Erythroblast (primary cell): ENCODE measurements at regions not wholly inside any gene's neighbourhood (a gene's known extent, or its start where the extent isn't known, plus 50 kb on each side); places are given as distances from the start of the nearest gene placed in this dataset.
"Not testable (repeated sequence)": the region's sequence is repeated elsewhere in the genome, so short reads cannot be mapped to it uniquely, and the experiment has no call there.

ENCODE experiments used
- DNase-seq, 2 experiments: peaks; one replicate each; lab custom pipeline; 2025; lab: John Stamatoyannopoulos, UW
- GATA1 ChIP-seq: IDR thresholded peaks from 2 replicates; pipeline ENCODE4 v1.6.1; 2011; ENCODE audit warnings: low read depth, mild to moderate bottlenecking, control low read depth, low read length, moderate library complexity
- POLR2A ChIP-seq: IDR thresholded peaks from 2 replicates; pipeline ENCODE4 v1.6.1; 2011; ENCODE audit warnings: mild to moderate bottlenecking, low read length

DNA sequence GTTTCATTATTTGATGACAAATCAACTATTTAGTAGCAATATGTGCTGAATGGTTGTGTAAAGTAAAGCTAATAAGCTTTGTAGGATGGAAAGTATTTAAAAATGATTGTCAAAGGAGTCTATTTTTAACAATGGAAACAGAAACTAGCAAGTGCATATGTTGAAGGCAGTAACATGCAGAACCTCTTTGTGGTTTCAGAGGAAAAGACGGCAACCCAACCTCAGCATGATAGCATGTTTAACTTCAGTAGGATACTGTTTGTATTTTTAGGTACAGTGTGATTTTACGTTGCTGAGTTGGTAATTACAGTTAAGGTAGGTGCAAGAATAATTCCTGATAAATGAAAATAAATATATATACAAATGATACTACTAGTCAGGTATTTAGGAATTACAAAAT, 545.4 kb downstream of the CDY1 start:
- DNase-seq, result not testable (repeated sequence)

DNA sequence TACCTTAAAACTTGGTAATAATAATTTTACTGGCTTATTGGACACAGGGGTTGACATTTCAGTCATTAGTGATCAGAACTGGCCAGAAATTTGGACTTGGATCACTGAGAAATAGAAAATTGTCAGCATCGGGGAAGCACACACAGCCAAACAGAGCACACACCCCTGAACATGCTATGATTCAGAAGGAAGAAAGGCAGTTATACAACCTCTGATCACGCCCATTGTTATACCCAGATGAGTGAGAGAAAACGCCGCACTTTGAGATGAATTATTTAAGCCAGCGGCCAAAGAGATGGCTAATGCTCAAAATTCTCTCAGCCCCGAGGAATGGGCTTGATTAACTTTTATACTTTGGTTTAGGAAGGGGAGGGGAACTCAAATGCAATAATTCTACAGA, 557.4 kb downstream of the CDY1 start:
- not testable (repeated sequence) for DNase-seq

DNA sequence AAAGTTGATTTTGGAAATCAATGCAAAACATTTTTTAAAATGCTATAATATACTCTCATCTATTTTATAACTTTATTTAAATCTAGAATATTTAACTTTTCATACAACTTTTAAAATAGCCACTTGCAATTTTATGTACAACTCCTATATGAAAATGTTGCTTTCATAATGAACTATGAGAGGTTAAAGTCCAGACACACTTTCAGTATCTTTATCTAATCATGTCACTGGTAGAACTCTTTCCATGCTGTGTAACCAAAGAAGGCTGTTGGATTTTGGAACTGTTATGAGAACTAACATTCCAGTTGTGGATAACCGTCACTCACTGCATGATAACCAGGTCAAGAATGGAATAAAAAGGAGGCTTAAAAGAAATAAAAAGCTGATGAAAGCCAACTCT, 603.1 kb downstream of the CDY1 start:
- not testable (repeated sequence) for DNase-seq

DNA sequence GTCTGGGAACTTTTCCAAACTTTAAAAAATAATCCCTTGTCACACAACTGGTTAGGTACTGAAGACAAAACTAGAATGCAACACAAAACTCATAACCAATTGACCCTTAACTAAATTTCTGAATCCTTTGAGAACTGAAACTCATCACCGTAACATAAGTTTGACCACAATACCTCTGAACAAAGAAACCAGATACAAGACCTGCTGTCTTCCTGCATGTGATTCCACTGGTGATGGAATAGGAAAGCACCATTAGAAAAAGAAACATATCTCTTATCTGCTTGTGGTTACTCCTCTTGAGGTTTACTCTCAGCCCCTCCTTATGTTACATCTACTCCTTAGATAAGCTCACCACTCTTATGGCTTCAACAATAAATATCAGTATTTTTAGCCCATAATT, 603.6 kb downstream of the CDY1 start:
- DNase-seq, result not testable (repeated sequence)

DNA sequence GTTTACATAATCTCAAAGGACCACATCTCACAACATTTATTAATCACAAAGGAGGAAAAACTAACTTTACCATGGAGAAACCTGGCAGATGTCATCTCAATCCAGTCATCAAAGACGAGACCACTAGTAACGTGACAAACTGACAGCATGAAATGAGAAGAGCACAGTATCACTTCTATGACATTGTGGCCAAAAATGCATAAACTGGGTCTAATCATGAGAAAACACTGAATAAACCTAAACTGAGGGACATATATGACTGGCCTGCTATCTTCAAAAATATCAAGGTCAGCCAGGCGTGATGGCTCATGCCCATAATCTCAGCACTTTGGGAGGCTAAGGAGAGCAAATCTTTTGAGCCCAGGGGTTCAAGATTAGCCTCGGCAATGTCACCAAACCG, 619.0 kb downstream of the CDY1 start:
- DNase-seq, result not testable (repeated sequence)

DNA sequence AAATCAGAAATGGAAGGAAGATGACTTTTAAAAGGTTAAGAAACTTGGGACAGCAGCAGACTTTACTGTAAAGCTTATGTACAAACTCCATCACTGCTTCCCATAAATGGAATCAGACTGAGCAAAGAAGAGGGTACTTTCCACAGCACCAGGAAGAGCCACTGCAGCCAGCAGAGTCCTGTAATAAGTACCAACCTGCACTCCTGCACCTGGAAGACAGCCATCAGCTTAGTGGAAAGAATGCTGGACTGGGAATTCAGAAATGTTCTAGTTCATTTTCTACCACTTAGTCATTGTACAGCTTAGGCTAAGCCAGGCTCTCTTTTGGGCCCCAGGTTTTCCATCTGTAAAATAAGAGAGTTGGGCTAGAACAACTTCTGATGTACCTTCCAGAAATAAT, 632.3 kb downstream of the CDY1 start:
- not testable (repeated sequence) for DNase-seq

DNA sequence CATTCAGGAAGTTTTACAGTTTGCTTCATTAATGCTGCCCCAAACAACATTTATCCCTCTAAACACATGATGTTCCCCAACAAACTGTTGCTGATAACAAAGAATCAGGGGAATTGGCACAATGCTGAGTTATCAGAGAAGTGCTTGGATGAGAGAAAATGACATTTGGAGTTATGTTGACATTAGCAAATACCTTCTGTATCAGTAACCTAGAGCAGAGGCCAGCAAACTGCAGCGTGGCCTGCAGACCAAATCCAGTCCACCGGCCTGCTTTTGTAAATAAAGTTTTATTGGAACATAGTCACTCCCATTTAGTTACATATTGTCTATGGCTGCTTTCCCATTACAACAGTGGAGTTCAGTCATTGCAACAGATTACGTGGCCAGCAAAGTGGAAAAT, 643.5 kb downstream of the CDY1 start:
- not testable (repeated sequence) for DNase-seq

DNA sequence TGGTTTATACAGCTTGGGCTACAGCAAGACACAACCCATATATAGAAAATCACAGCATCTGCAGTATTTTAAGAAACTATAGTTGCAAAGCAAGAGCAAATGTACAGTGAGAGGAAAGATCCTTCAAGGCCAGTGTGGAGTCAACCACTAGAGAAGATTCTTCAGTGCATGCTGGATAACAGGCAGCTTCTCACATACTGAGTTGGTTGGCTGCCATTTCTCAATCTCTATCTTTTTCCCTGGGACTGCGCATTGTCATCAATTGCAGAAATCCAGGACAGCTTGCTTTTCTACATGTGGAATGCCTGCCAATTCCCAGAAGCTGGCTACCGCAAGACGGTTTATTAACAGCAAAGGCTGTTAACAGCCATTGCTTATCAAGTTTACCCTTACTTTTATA, 646.5 kb downstream of the CDY1 start:
- not testable (repeated sequence) for DNase-seq

DNA sequence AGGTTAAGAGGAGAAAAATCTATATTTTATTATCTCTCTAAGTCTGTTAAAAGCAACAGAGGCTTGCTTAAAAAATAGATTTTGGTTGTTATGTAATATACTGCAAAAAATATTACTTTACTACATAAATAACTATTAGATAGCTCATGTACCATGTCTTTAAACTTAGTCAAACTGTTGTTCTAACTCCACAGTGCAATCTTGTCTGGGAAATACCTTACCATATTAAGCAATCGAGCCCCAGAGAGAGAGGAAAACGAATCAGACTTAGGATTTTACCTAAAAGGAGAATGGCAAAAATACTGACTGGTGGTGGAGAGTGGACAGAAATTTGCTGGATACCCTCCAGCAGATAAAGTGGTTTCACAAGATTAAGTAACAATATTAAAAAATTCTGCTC, 647.0 kb downstream of the CDY1 start:
- not testable (repeated sequence) for DNase-seq

DNA sequence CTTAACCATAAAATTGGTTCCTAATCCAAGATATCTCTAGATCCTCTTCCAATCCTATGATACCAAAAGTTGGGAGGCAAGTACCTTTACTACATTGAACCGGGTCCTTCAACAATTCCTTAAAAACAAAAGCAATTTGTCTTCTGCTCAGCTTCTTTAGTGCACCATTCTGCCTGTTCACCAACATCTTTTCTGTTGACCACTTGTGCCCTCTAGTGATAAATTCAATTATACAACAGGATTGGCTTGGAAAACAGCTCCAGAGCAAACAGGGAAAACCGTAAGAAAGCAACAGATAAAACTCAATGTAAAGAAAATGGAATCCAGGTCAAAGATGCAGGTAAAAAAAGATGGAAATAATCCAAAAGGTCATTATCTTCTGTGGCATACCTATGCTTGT, 651.2 kb downstream of the CDY1 start:
- DNase-seq, result not testable (repeated sequence)

DNA sequence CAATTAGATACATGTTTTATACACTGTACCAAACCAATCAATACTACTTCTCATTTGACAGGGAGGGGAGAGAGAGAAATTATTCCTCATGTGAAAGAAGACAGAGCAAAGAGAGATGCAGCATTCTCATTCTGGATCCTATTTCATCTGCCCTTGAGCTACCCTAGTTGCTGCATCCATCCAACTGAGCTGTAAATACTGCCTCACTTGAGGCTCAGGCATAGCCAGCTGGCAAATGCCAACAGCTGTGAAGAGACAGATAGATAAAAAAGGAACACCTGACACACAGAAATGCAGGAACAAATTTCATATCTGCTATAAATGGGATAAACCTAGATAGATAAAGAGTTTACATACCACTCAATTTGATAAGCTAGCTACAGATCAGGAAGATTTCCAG, 684.1 kb downstream of the CDY1 start:
- DNase-seq, result not testable (repeated sequence)

DNA sequence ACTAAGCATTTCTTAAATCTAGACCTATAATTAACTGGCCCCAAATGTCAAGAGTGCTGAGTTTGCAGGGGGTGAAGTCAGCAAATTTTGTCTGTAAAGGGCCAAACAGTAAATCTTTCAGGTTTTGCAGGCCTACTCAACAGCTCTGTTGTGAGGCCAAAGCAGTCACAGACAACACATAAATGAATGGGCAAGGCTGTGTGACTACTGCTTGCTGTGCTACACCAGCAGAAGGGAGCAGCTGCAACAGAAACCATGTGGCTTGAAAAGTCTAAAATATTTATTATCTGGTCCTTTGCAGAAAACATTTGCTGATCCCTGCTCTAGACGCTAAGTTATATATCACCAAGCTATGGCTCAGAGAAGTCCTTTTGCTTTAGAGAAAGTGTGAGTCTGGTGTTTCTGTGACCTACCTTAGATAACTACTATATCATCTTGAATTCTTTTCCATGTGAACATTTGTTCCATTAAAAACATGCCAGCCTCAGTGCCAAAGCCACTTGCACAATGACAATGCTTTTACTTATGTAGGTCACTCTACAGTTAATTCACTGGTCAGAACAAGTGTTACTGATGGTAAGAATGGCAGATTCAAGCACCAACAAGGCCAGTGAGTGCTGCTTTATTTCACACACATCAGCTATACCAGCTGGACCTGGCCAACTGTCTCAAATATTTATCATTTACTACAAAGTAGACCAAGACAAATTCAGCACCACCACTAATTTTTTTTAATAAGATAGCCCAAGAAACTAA, 684.9 kb downstream of the CDY1 start:
- not testable (repeated sequence) for DNase-seq

DNA sequence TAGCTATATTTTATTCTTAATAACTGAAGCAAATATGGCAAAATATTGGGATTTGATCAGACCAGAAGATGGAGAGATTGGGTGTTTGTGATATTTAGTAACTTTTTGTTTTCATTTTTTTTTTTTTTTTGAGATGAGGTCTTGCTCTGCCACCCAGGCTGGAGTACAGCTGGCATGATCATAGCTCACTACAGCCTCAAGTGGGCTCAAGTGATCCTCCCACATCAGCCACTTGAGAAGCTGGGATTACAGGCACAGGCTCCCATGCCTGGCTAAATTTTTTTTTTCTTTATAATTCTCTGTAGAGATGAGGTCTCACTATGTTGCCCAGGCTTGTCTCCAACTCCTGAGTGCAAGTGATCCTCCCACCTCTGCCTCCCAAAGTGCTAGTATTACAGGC, 686.4 kb downstream of the CDY1 start:
- not testable (repeated sequence) for DNase-seq

DNA sequence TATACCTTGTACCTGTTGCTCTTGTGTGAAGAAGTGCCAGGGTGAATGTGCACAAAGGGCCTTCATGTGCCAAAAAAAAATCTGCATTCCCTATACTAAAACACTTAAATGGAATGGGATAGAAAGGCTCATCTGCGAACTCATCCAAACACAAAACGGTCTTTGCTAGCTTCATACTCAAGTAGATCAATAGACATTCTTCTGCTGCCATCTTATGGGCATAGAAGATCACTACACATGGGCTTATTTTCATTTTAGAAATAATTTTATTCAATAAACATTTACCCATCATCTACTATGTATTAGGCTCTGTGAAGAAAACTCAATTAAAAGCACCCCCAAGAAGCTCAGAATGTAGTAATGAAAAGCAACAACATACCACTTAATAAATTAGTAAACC, 693.1 kb downstream of the CDY1 start:
- peak; percentile 36 to 52 for DNase-seq

DNA sequence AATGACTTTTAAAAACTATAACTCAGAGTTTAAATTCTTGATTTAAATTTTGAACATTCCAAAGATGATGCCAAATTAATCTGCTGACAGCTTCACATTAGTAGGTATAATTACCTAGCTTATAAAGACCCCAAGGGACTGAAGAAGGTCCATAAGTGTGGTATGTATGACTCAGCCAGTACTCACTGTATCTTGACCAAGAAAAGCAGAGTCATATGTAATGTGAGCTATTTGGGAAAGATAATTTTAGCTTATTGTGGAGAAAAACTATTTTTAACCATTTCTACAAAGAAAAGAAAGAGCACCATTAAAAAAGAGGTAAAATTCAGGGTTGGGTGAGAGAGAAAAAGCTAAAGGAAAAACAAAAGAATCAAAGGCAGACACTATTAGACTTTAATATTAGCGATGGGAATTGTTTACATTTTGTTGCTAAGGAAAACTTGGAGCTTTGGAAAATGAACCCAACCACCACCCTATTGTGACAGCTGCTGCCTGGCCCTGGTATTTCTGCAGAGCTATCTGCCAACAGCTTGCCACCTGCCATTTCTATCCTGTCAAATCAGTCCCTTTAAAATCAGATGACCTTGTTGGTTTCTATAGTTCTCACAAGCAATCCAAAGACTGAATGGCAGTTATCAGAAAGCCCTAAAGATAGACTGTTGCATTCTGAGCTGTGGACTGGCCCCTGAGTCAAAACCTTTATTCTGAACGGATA, 697.7 kb downstream of the CDY1 start:
- DNase-seq, result not testable (repeated sequence)

DNA sequence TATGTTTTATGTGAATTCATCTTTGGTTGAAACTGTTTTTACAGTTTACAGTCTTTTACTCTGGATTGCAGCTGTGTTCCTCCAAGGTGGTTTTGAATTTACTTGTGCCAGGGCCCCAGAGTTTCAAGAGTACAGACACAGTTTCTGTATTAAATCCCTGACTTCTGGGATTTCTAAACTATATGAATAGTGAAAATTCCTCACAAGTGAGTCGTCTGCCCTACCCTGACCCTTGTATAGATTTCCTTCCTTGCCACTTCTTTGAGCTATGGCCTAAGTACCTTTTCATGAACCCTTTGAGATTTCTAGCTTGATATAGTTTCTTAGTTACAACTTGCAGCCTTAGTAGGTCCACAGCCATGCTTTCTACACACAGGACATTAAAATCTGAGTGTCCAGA, 700.8 kb downstream of the CDY1 start:
- DNase-seq, result not testable (repeated sequence)

DNA sequence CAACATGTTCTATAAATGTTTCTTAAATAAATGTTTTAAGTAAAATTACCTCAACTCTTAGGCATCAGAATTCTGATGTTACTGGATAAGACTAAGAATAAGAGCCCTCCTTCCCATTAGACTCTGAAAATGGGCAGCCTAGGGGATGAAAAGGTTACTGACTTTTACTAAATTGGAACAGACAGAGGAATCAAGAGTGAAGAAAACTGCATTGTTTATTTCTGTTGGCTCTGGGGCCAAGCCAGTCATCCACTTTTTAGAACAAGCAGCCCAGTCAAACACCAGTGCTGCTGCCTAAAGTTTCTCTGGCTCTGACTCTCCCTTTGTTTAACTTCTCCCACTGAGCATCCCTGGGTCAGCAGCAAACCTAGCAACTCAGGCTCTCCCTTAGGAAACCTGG, 731.0 kb downstream of the CDY1 start:
- DNase-seq, result not testable (repeated sequence)

DNA sequence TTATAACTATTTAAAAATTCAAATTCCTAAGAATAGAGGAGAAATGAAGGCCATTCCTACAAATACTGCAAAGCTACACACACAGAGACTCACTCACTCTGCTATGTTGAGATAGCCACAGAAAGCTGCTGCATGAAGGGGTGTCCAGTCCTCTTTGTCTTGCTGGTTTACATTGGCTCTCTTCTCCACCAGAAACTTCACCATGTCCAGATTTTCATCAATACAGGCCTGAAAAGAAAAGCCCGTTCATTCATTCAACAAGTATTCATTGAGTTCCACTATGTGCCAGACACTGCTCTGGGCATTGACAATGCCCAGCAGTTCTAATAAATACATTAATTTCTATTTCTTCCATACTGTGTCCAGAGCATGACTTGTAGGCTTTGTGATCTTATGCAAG, 732.3 kb downstream of the CDY1 start:
- TF ChIP-seq POLR2A (no peak), GATA1 (no peak)
- no peak for DNase-seq

DNA sequence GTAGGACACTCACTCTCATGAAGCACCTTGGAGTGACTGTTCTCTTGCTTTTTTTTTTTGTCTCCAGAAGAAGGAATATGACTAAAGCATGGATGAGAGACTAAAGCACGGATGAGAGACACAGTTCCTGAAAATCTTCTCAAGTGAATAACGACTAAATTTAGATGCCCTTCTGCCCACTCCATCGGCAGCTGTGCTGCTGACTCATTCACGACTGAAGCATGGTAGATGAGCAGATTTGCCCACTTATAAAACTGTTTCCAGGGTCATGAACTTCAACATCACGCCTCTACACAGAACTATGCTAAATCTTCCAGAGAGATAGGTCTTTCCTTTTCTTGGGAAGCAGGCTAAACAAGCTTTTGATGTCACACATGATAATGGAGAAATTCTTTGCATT, 738.0 kb downstream of the CDY1 start:
- DNase-seq, result not testable (repeated sequence)

DNA sequence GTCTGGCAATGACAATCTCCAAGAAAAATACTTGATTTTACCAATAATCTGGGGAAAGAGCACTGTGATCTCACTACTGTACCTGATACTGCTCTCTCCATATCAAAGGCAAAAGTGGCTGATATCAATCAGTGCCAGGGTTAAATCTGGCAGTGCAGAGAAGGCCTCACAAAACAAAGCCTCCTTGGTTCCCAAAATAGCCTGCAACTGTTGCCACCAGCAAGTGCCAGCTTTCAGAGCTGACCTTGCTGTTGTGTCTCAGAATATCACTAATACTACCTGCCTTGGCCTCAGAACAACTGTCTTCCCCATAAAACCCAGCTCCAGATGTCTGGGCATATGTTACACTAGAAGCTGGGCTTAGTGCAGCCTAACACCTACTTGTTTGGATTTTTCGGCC, 738.6 kb downstream of the CDY1 start:
- DNase-seq, result not testable (repeated sequence)

DNA sequence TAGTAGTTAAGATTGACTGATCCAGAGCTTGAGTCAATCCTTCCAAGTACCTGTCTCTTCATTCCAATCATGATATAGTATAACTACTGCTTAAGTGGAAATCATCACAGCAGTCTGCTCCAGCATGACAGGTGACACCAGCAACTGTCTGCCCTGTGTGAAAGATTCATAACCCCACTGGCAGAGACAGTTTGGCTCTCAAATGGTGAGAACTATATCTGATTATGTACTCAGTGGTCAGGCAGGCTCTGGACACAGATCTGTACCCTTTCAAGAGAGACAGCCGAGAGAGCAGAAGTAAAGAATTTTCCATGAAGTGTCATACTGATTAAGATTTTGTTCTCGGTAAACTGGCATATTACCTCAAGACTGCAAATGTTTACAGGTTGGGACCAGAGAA, 741.5 kb downstream of the CDY1 start:
- not testable (repeated sequence) for DNase-seq

DNA sequence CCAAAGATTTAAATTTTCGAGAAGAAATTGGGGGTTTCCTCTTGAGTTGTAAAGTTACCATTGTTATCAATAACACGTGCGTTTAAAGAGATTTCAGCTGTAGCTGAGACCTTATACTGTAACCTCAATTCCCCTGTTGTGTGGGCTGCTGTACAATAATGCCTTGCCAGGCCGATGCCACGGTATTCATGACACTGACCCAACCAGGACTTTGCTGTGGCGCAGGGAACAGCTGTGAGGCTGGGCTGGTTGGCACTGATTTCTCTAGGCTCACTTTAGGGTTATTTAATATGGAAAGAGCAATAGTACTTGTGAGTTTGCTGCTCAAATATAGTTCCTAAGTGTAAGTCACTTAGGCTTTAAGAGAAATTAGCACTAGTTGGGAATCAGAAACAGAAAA, 744.2 kb downstream of the CDY1 start:
- not testable (repeated sequence) for DNase-seq

DNA sequence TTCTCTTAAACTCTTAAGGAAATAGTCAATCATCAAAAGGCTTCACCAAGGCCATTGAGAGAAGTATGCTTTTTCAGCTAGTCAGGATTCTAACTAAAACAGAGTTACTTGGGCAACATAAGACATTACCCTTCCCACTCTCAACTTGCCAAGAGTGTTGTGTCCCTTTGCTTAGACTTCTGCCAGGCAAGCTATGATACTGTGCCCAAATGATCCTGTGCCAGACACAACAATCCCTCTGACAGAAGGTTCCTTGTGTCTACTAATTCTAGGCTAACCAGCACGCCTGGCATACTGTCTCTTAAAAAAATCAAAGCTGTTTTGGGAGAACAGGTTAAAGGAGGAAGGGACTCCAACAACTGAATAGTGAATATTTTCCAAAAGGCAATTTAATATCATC, 750.6 kb downstream of the CDY1 start:
- DNase-seq, result not testable (repeated sequence)
